Vagina (tissue), 2 donors: ENCODE measurements at regions not wholly inside any gene's neighbourhood (a gene's known extent, or its start where the extent isn't known, plus 50 kb on each side); places are given as distances from the start of the nearest gene placed in this dataset.

ENCODE experiments used
- POLR2A ChIP-seq, 2 donors: fragments of 450-650 bp; IDR thresholded peaks; one replicate each; pipeline ENCODE4 v1.6.1; 2017; ENCODE audit warnings: antibody characterized with exemption in 2 of 2, mild to moderate bottlenecking in 2 of 2, moderate library complexity in 2 of 2
- POLR2AphosphoS5 ChIP-seq, 2 donors: sonication (generic); formaldehyde crosslinking; IDR thresholded peaks; one replicate each; pipeline ENCODE4 v1.9.0; 2017; ENCODE audit warnings: antibody characterized with exemption in 2 of 2, mild to moderate bottlenecking in 2 of 2, low read depth in 1 of 2; ENCODE audit not compliant: insufficient read depth in 1 of 2
- TF ChIP-seq, protein P1 (sequence below), 3 experiments: fragments of 450-650 bp in 2 of 3; fragments of 200-600 bp in 1 of 3; sonication (generic) in 1 of 3; IDR thresholded peaks; one replicate each; pipeline ENCODE4 v1.5.1; 2017 to 2019; ENCODE audit warnings: antibody characterized with exemption in 3 of 3, mild to moderate bottlenecking in 2 of 3, moderate library complexity in 2 of 3

DNA sequence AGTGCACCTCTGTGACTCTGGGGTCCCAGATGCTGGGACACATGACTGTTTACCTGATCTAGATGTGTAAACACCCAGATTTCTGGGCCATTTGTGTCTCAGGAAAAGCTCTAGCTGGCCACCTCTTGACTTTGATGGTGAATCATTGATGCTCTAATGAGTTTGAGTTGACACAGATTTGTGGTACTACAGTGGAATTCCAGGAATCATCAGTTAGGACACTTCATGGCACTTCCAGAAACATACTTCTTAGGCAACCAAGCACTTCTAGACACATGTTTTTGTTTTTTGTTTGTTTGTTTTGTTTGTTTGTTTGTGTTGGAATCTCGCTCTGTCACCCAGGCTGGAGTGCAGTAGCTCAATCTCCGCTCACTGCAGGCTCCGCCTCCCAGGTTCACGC is 302.2 kb upstream of the ZMIZ1 start:
- TF ChIP-seq, protein P1, sequence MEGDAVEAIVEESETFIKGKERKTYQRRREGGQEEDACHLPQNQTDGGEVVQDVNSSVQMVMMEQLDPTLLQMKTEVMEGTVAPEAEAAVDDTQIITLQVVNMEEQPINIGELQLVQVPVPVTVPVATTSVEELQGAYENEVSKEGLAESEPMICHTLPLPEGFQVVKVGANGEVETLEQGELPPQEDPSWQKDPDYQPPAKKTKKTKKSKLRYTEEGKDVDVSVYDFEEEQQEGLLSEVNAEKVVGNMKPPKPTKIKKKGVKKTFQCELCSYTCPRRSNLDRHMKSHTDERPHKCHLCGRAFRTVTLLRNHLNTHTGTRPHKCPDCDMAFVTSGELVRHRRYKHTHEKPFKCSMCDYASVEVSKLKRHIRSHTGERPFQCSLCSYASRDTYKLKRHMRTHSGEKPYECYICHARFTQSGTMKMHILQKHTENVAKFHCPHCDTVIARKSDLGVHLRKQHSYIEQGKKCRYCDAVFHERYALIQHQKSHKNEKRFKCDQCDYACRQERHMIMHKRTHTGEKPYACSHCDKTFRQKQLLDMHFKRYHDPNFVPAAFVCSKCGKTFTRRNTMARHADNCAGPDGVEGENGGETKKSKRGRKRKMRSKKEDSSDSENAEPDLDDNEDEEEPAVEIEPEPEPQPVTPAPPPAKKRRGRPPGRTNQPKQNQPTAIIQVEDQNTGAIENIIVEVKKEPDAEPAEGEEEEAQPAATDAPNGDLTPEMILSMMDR (IDR thresholded peaks at IDR 0.05), result no peak
- no peak for TF ChIP-seq POLR2A (IDR thresholded peaks at IDR 0.05)
- TF ChIP-seq POLR2AphosphoS5 (IDR thresholded peaks at IDR 0.05; ENCODE audit: insufficient read depth in 1 of 2, low read depth in 1 of 2), result no peak
